ENCODE measurements at regions not wholly inside any gene's neighbourhood (a gene's known extent, or its start where the extent isn't known, plus 50 kb on each side); places are given as distances from the start of the nearest gene placed in this dataset. TPM values are rescaled to one million over a fixed set of nuclear protein-coding genes. Genes with fewer than 3 reads are reported as not detected.

- H3K36me3 Mint-ChIP-seq (ENCODE audit: low read depth) = peaks cover 7% of the 10 kb centered on the region; the same call in 1 of the 2 replicates
- no peak overlapping the region for H3K27ac Mint-ChIP-seq
- H3K27me3 Mint-ChIP-seq (ENCODE audit: insufficient read depth) = peaks cover 1% of the 10 kb centered on the region; the same call in 1 of the 2 replicates
- H3K4me1 Mint-ChIP-seq (ENCODE audit: low read depth) = no peaks in the 10 kb centered on the region
- peaks cover 32% of the 10 kb centered on the region for H3K9me3 Mint-ChIP-seq
- no peak overlapping the region for H3K4me3 Mint-ChIP-seq
- DNase-seq = no peak
- TF ChIP-seq CTCF (IDR thresholded peaks at IDR 0.05) = no peak
Measured at GRCh38 chr2:51105811-51106210, 73.9 kb upstream of the NRXN1 start.

- TF ChIP-seq CTCF (IDR thresholded peaks at IDR 0.05) = no peak
- Mint-ChIP-seq H3K4me3 (no peak overlapping the region), H3K9me3 (peaks cover 36% of the 10 kb centered on the region), H3K36me3 (ENCODE audit: low read depth) (peaks cover 7% of the 10 kb centered on the region; the same call in 1 of the 2 replicates), H3K27ac (no peak overlapping the region), H3K27me3 (ENCODE audit: insufficient read depth) (peaks cover 1% of the 10 kb centered on the region; the same call in 1 of the 2 replicates), H3K4me1 (ENCODE audit: low read depth) (no peaks in the 10 kb centered on the region)
- DNase-seq = no peak
Measured at GRCh38 chr2:51103205-51103604, 71.3 kb upstream of the NRXN1 start.

GRCh38 chr2:51093016-51093415 is 61.1 kb upstream of the NRXN1 start:
- H3K9me3 Mint-ChIP-seq = peaks cover 42% of the 10 kb centered on the region
- H3K4me3 Mint-ChIP-seq = no peak overlapping the region
- H3K4me1 Mint-ChIP-seq (ENCODE audit: low read depth) = no peaks in the 10 kb centered on the region
- DNase-seq = no peak
- H3K27ac Mint-ChIP-seq = no peak overlapping the region
- H3K27me3 Mint-ChIP-seq (ENCODE audit: insufficient read depth) = peaks cover 1% of the 10 kb centered on the region; the same call in 1 of the 2 replicates
- no peak for TF ChIP-seq CTCF (IDR thresholded peaks at IDR 0.05)
- no peaks in the 10 kb centered on the region for H3K36me3 Mint-ChIP-seq (ENCODE audit: low read depth)

- H3K4me1 Mint-ChIP-seq (ENCODE audit: low read depth) = no peaks in the 10 kb centered on the region
- TF ChIP-seq CTCF (IDR thresholded peaks at IDR 0.05) = no peak
- H3K4me3 Mint-ChIP-seq = no peak overlapping the region
- peaks cover 2% of the 10 kb centered on the region for H3K27me3 Mint-ChIP-seq (ENCODE audit: insufficient read depth)
- H3K36me3 Mint-ChIP-seq (ENCODE audit: low read depth) = no peaks in the 10 kb centered on the region
- no peak overlapping the region for H3K27ac Mint-ChIP-seq
- DNase-seq = no peak
- peaks cover 30% of the 10 kb centered on the region for H3K9me3 Mint-ChIP-seq
Measured at GRCh38 chr2:51085420-51086068, 53.6 kb upstream of the NRXN1 start.

- Mint-ChIP-seq H3K9me3 (peaks cover 28% of the 10 kb centered on the region), H3K27me3 (ENCODE audit: insufficient read depth) (peaks cover 2% of the 10 kb centered on the region), H3K27ac (no peak overlapping the region), H3K36me3 (ENCODE audit: low read depth) (no peaks in the 10 kb centered on the region), H3K4me1 (ENCODE audit: low read depth) (no peaks in the 10 kb centered on the region), H3K4me3 (no peak overlapping the region)
- DNase-seq = no peak
- no peak for TF ChIP-seq CTCF (IDR thresholded peaks at IDR 0.05)
Measured at GRCh38 chr2:51084750-51085149, 52.8 kb upstream of the NRXN1 start.

Small RNAs in the stretch of these regions (microRNA-seq; reads per million reads assigned to microRNA genes)
- not detected for gene MIR4431

Data from HFFc6 (cell line).